Neural cell (in vitro differentiated cells): ENCODE measurements at regions not wholly inside any gene's neighbourhood (a gene's known extent, or its start where the extent isn't known, plus 50 kb on each side); places are given as distances from the start of the nearest gene placed in this dataset.

ENCODE experiments used
- H2AFZ ChIP-seq: fragments of 200-600, 300-800 bp; sonication (generic), shearing (Covaris generic); 2 replicates; pipeline ENCODE4 v1.6.0; 2014; ENCODE audit warnings: low read depth, mild to moderate bottlenecking, antibody characterized with exemption, low read length, moderate library complexity
- H3F3A ChIP-seq: fragments of 200-600 bp; shearing (Covaris generic); 2 replicates; pipeline ENCODE4 v1.6.1; 2016; ENCODE audit warnings: mild to moderate bottlenecking, moderate library complexity, mixed read lengths, antibody characterized with exemption, low read length; ENCODE audit not compliant: insufficient read depth, poor library complexity, severe bottlenecking
- H3K27ac ChIP-seq: fragments of 200-600, 300-800 bp; sonication (generic), shearing (Covaris generic); 2 replicates; pipeline ENCODE4 v1.5.1; 2014; ENCODE audit warnings: mild to moderate bottlenecking, low read length, moderate library complexity
- H3K27me3 ChIP-seq: fragments of 300-800, 200-600 bp; sonication (generic), shearing (Covaris generic); 2 replicates; pipeline ENCODE4 v1.6.0; 2014; ENCODE audit warnings: mild to moderate bottlenecking, low read depth, low read length, moderate library complexity; ENCODE audit not compliant: insufficient read depth
- H3K36me3 ChIP-seq: fragments of 300-800, 200-600 bp; sonication (generic), shearing (Covaris generic); 2 replicates; pipeline ENCODE4 v1.5.1; 2014; ENCODE audit warnings: mild to moderate bottlenecking, antibody characterized with exemption, low read length, moderate library complexity; ENCODE audit not compliant: insufficient read depth
- H3K4me2 ChIP-seq: fragments of 300-800, 200-600 bp; sonication (generic), shearing (Covaris generic); 2 replicates; pipeline ENCODE4 v1.6.0; 2014; ENCODE audit warnings: mild to moderate bottlenecking, low read length
- H3K4me3 ChIP-seq: fragments of 300-800, 200-600 bp; sonication (generic), shearing (Covaris generic); 2 replicates; pipeline ENCODE4 v1.5.1; 2014; ENCODE audit warnings: mild to moderate bottlenecking, low read length, moderate library complexity
- H3K79me2 ChIP-seq: fragments of 200-600 bp; shearing (Covaris generic); replicated peaks from 2 replicates; pipeline ENCODE4 v1.6.0; 2014; ENCODE audit warnings: mild to moderate bottlenecking, low read length, moderate library complexity; ENCODE audit not compliant: insufficient read depth
- H3K9ac ChIP-seq: fragments of 300-800, 200-600 bp; sonication (generic), shearing (Covaris generic); 2 replicates; pipeline ENCODE4 v1.6.1; 2016; ENCODE audit warnings: mild to moderate bottlenecking, low read length, mixed read lengths
- H3K9me2 ChIP-seq: fragments of 200-600 bp; shearing (Covaris generic); 2 replicates; pipeline ENCODE4 v1.6.1; 2016; ENCODE audit warnings: mild to moderate bottlenecking, low read length, mixed read lengths; ENCODE audit not compliant: insufficient read depth
- H3K9me3 ChIP-seq: fragments of 200-600, 300-800 bp; sonication (generic), shearing (Covaris generic); 2 replicates; pipeline ENCODE4 v1.6.1; 2016; ENCODE audit warnings: mild to moderate bottlenecking, mixed run types, low read length, moderate library complexity, mixed read lengths
- H4K20me1 ChIP-seq: fragments of 200-600 bp; shearing (Covaris generic); 2 replicates; pipeline ENCODE4 v1.6.1; 2016; ENCODE audit warnings: mild to moderate bottlenecking, mixed run types; ENCODE audit not compliant: insufficient read depth
- EP300 ChIP-seq: fragments of 450-650 bp; conservative IDR thresholded peaks from 2 replicates; pipeline ENCODE4 v1.6.1; 2014; ENCODE audit warnings: antibody characterized with exemption, mild to moderate bottlenecking, moderate library complexity; ENCODE audit not compliant: poor library complexity, severe bottlenecking
- EZH2 ChIP-seq: fragments of 200-600, 300-800 bp; shearing (Covaris generic), sonication (generic); IDR thresholded peaks from 2 replicates; pipeline ENCODE4 v1.6.1; 2014; ENCODE audit warnings: antibody characterized with exemption, low read length, borderline replicate concordance, mild to moderate bottlenecking; ENCODE audit not compliant: insufficient read depth, poor library complexity, severe bottlenecking
- MXI1 ChIP-seq: fragments of 450-650 bp; conservative IDR thresholded peaks from 2 replicates; pipeline ENCODE4 v1.6.1; 2014; ENCODE audit warnings: antibody characterized with exemption, mild to moderate bottlenecking; ENCODE audit not compliant: poor library complexity, severe bottlenecking
- POLR2AphosphoS5 ChIP-seq: IDR thresholded peaks from 2 replicates; pipeline ENCODE4 v1.6.1; 2012
- RAD21 ChIP-seq: fragments of 450-650 bp; conservative IDR thresholded peaks from 2 replicates; pipeline ENCODE4 v1.6.1; 2014; ENCODE audit warnings: antibody characterized with exemption, mild to moderate bottlenecking, moderate library complexity
- REST ChIP-seq: IDR thresholded peaks from 2 replicates; pipeline ENCODE4 v1.6.1; 2012; ENCODE audit warnings: borderline replicate concordance
- SMC3 ChIP-seq: fragments of 450-650 bp; conservative IDR thresholded peaks from 2 replicates; pipeline ENCODE4 v1.6.1; 2014; ENCODE audit warnings: antibody characterized with exemption, mild to moderate bottlenecking, moderate library complexity; ENCODE audit not compliant: poor library complexity
- TAF1 ChIP-seq: IDR thresholded peaks from 2 replicates; pipeline ENCODE4 v1.6.1; 2012; ENCODE audit warnings: low read depth
- TF ChIP-seq, protein P1 (sequence below): fragments of 450-650 bp; IDR thresholded peaks from 2 replicates; pipeline ENCODE4 v1.5.1; 2014; ENCODE audit warnings: antibody characterized with exemption, mild to moderate bottlenecking, moderate library complexity; ENCODE audit not compliant: poor library complexity, severe bottlenecking

DNA sequence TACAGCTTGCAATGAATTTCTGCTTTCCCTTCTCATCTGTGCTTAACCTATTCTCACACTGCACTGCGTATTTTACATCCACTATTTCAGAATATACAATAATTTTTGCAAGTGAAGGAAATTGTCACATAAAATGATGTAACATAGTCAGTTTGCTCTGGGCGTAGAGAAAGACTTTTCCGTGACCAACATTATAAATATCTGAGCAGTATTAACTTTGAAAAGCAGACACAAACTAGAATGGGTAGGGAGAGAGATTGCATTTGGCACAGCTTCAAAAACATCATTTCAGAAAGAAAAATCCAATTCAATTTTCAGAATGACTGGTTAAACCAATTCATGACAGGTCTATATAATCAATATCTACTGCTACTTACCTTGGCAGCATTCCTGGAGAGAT, 352.5 kb upstream of the MIR17HG start:
- no peak overlapping the region for H3K9ac ChIP-seq
- H3K4me2 ChIP-seq: no peak overlapping the region
- TF ChIP-seq MXI1: no peak
- no peak for TF ChIP-seq EP300
- no peak for TF ChIP-seq RAD21
- TF ChIP-seq SMC3: no peak
- no peak for TF ChIP-seq POLR2AphosphoS5
- no peak for TF ChIP-seq REST
- TF ChIP-seq TAF1: no peak
- TF ChIP-seq EZH2: no peak
- TF ChIP-seq, protein P1, sequence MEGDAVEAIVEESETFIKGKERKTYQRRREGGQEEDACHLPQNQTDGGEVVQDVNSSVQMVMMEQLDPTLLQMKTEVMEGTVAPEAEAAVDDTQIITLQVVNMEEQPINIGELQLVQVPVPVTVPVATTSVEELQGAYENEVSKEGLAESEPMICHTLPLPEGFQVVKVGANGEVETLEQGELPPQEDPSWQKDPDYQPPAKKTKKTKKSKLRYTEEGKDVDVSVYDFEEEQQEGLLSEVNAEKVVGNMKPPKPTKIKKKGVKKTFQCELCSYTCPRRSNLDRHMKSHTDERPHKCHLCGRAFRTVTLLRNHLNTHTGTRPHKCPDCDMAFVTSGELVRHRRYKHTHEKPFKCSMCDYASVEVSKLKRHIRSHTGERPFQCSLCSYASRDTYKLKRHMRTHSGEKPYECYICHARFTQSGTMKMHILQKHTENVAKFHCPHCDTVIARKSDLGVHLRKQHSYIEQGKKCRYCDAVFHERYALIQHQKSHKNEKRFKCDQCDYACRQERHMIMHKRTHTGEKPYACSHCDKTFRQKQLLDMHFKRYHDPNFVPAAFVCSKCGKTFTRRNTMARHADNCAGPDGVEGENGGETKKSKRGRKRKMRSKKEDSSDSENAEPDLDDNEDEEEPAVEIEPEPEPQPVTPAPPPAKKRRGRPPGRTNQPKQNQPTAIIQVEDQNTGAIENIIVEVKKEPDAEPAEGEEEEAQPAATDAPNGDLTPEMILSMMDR: no peak
- H3K9me3 ChIP-seq: no peaks in the 10 kb centered on the region
- H3K9me2 ChIP-seq: no peaks in the 10 kb centered on the region
- no peak overlapping the region for H3K27ac ChIP-seq
- no peak overlapping the region for H3K4me3 ChIP-seq
- no peaks in the 10 kb centered on the region for H3K36me3 ChIP-seq
- no peaks in the 10 kb centered on the region for H3K79me2 ChIP-seq
- no peak overlapping the region for H2AFZ ChIP-seq
- H3K27me3 ChIP-seq: no peaks in the 10 kb centered on the region
- H4K20me1 ChIP-seq: no peaks in the 10 kb centered on the region
- no peaks in the 10 kb centered on the region for H3F3A ChIP-seq

- Histone ChIP-seq H3K4me2 (no peak overlapping the region), H3K9ac (no peak overlapping the region), H3K9me3 (no peaks in the 10 kb centered on the region), H2AFZ (no peak overlapping the region), H3K79me2 (no peaks in the 10 kb centered on the region), H3K27me3 (no peaks in the 10 kb centered on the region), H4K20me1 (no peaks in the 10 kb centered on the region), H3K9me2 (no peaks in the 10 kb centered on the region), H3K4me3 (no peak overlapping the region), H3K36me3 (no peaks in the 10 kb centered on the region), H3F3A (no peaks in the 10 kb centered on the region), H3K27ac (no peak overlapping the region)
- TF ChIP-seq POLR2AphosphoS5 (no peak), RAD21 (no peak)
Observed at GRCh38 chr13:90995614-90996013, 351.9 kb upstream of the MIR17HG start.

DNA sequence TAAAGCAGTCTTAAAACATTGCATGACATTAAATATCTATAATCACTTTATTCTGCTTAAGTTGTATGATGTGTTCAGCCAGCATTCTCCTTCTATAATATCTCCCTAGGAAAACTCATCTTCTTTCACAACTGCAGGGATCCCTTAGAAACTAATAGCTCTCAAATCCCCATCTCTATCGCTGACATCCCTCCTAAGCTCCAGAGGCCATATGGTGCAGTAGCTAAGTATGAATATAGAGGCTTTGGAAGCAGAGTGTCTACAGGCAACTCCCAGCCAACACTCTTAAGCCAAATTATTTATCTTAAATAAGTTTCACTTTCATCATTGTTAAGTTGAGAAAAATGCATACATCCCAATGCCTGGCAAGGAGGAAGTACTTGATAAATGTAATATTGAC, 349.5 kb upstream of the MIR17HG start:
- Histone ChIP-seq H2AFZ (no peak overlapping the region), H3K9ac (no peak overlapping the region), H3K27me3 (no peaks in the 10 kb centered on the region), H3K27ac (no peak overlapping the region), H3K79me2 (no peaks in the 10 kb centered on the region), H4K20me1 (no peaks in the 10 kb centered on the region), H3F3A (no peaks in the 10 kb centered on the region), H3K9me2 (no peaks in the 10 kb centered on the region), H3K9me3 (no peaks in the 10 kb centered on the region), H3K4me2 (no peak overlapping the region), H3K36me3 (no peaks in the 10 kb centered on the region), H3K4me3 (no peak overlapping the region)
- TF ChIP-seq EP300: no peak
- TF ChIP-seq REST: no peak
- TF ChIP-seq RAD21: no peak
- no peak for TF ChIP-seq SMC3
- no peak for TF ChIP-seq TAF1
- TF ChIP-seq EZH2: no peak
- TF ChIP-seq, protein P1: no peak
- no peak for TF ChIP-seq POLR2AphosphoS5
